NB4 (cell line): ENCODE measurements at regions not wholly inside any gene's neighbourhood (a gene's known extent, or its start where the extent isn't known, plus 50 kb on each side); places are given as distances from the start of the nearest gene placed in this dataset.

Experiments
- POLR2A ChIP-seq: IDR thresholded peaks from 2 replicates; pipeline ENCODE4 v1.6.1; 2011; ENCODE audit warnings: mild to moderate bottlenecking; ENCODE audit not compliant: insufficient read length; ENCODE audit errors: extremely low read depth
- TF ChIP-seq, protein P1 (sequence below): IDR thresholded peaks from one replicate; pipeline ENCODE4 v1.5.1; 2012; ENCODE audit warnings: low read depth, low read length

DNA sequence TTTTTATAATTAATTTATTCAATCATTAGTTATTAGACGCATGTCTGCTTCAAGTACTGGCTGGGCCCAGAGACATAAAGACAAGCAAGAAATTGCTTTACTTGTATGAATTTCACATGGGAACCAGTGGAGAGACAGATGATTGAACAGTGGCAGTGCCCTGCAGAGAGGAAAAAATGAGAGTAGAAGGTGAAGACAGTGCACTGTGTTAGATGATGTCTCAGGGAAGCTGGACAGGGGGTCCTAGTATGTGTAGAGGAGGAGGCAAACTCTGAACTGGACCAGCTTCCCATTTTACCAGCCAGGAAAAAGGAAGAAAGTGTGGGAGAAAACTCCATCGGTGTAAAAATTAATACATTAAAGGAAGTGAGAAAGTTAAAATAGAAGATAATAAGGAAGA, 126.0 kb downstream of the BACH1 start:
- TF ChIP-seq, protein P1, sequence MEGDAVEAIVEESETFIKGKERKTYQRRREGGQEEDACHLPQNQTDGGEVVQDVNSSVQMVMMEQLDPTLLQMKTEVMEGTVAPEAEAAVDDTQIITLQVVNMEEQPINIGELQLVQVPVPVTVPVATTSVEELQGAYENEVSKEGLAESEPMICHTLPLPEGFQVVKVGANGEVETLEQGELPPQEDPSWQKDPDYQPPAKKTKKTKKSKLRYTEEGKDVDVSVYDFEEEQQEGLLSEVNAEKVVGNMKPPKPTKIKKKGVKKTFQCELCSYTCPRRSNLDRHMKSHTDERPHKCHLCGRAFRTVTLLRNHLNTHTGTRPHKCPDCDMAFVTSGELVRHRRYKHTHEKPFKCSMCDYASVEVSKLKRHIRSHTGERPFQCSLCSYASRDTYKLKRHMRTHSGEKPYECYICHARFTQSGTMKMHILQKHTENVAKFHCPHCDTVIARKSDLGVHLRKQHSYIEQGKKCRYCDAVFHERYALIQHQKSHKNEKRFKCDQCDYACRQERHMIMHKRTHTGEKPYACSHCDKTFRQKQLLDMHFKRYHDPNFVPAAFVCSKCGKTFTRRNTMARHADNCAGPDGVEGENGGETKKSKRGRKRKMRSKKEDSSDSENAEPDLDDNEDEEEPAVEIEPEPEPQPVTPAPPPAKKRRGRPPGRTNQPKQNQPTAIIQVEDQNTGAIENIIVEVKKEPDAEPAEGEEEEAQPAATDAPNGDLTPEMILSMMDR: no peak
- TF ChIP-seq POLR2A: no peak
